Breast epithelium (tissue), 4 donors: ENCODE measurements at regions not wholly inside any gene's neighbourhood (a gene's known extent, or its start where the extent isn't known, plus 50 kb on each side); places are given as distances from the start of the nearest gene placed in this dataset.

ENCODE experiments used
- DNase-seq, 2 donors: peaks; one replicate each; pipeline ENCODE4 v3.0.0-alpha.2; 2019; ENCODE audit warnings: low spot score in 2 of 2
- H3K27ac ChIP-seq, 2 donors: fragments of 200-600 bp; sonication (generic) in 1 of 2; one replicate each; pipeline ENCODE4 v1.5.1; 2016 to 2019; ENCODE audit warnings: mild to moderate bottlenecking in 1 of 2
- H3K27me3 ChIP-seq, 2 donors: fragments of 200-600 bp; sonication (generic) in 1 of 2; one replicate each; pipeline versions ENCODE4 v1.5.1 to v1.6.0; 2017 to 2019; ENCODE audit warnings: control low read depth in 1 of 2, mild to moderate bottlenecking in 1 of 2
- H3K36me3 ChIP-seq: fragments of 200-600 bp; one replicate; pipeline ENCODE4 v1.5.1; 2019
- H3K4me1 ChIP-seq, 2 donors: fragments of 200-600 bp; sonication (generic); one replicate each; pipeline ENCODE4 v1.5.1; 2016 to 2019; ENCODE audit warnings: control low read depth in 1 of 2
- H3K4me3 ChIP-seq, 3 donors: fragments of 200-600 bp; sonication (generic); 1 replicate in 2 of 3; 2 replicates in 1 of 3; pipeline ENCODE4 v1.5.1; 2016 to 2019; ENCODE audit warnings: mild to moderate bottlenecking in 3 of 3, moderate library complexity in 2 of 3
- H3K9me3 ChIP-seq, 2 donors: fragments of 200-600 bp; sonication (generic) in 1 of 2; one replicate each; pipeline ENCODE4 v1.5.1; 2016 to 2019; ENCODE audit warnings: control low read depth in 1 of 2
- POLR2A ChIP-seq: fragments of 450-650 bp; IDR thresholded peaks from one replicate; pipeline ENCODE4 v1.6.1; 2016; ENCODE audit warnings: antibody characterized with exemption, mild to moderate bottlenecking, moderate library complexity
- POLR2AphosphoS5 ChIP-seq, 3 donors: sonication (generic); formaldehyde crosslinking; IDR thresholded peaks; one replicate each; pipeline ENCODE4 v1.6.1; 2017; ENCODE audit warnings: antibody characterized with exemption in 3 of 3
- intact Hi-C: fragments of 100-400 bp; cut with DNase I; formaldehyde crosslinking; loops from one replicate; pipeline ENCODE4 v1.15.1; 2023; ENCODE audit warnings: low total_unique reads
- TF ChIP-seq, protein P1 (sequence below), 3 donors: fragments of 450-650 bp; IDR thresholded peaks; one replicate each; pipeline ENCODE4 v1.5.1; 2016 to 2017; ENCODE audit warnings: antibody characterized with exemption in 3 of 3, mild to moderate bottlenecking in 3 of 3, moderate library complexity in 3 of 3

DNA sequence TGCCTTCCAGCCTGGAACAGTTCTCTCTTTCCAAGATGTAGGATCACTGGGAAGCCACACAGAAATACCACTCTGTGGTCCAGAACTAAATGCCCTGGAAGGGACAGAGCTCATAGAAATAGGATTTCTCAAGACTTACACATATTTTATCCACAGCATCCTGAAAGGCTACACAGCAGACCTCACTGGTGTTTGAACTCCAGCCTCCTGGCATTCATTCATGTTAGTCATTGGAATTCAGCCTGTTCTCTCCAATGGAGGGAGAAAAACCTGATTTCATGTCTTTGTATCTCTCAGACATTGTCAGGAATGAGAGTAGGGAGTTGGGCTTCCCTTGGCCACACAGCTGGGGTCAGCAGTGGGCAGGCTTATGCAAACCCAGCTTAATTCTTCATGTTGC lies 121.1 kb upstream of the PPP2R3A start:
- Histone ChIP-seq H3K27me3 (no peaks in the 10 kb centered on the region), H3K9me3 (no peaks in the 10 kb centered on the region), H3K4me1 (no peaks in the 10 kb centered on the region), H3K36me3 (no peaks in the 10 kb centered on the region), H3K27ac (no peak overlapping the region), H3K4me3 (no peak overlapping the region)
- intact Hi-C loops, result no loop called here
- TF ChIP-seq POLR2AphosphoS5 (IDR thresholded peaks at IDR 0.05), result no peak
- no peak for DNase-seq

DNA sequence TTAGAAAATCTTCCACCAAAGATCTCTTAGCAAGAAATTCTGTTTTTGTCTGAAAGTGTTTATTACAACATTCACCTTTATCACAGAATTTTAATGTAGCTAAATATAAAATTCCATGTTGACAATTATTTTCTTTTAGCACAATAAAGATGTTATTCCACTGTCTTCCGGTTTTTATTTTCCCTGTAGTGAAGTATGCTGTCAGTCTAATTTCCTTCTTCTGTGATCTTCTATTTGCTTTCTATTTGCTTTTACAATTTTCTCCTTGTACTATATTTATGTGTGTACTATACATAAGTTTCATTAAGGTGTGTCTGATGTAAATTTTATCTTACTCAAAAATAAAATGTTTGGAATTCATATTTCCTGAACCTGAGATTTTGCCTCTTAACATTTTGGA lies 117.5 kb upstream of the PPP2R3A start:
- Histone ChIP-seq H3K4me1 (no peaks in the 10 kb centered on the region), H3K36me3 (no peaks in the 10 kb centered on the region), H3K4me3 (no peak overlapping the region), H3K27me3 (no peaks in the 10 kb centered on the region), H3K9me3 (no peaks in the 10 kb centered on the region), H3K27ac (no peak overlapping the region)
- TF ChIP-seq POLR2AphosphoS5 (IDR thresholded peaks at IDR 0.05), result no peak
- TF ChIP-seq POLR2A, result no peak
- TF ChIP-seq, protein P1, sequence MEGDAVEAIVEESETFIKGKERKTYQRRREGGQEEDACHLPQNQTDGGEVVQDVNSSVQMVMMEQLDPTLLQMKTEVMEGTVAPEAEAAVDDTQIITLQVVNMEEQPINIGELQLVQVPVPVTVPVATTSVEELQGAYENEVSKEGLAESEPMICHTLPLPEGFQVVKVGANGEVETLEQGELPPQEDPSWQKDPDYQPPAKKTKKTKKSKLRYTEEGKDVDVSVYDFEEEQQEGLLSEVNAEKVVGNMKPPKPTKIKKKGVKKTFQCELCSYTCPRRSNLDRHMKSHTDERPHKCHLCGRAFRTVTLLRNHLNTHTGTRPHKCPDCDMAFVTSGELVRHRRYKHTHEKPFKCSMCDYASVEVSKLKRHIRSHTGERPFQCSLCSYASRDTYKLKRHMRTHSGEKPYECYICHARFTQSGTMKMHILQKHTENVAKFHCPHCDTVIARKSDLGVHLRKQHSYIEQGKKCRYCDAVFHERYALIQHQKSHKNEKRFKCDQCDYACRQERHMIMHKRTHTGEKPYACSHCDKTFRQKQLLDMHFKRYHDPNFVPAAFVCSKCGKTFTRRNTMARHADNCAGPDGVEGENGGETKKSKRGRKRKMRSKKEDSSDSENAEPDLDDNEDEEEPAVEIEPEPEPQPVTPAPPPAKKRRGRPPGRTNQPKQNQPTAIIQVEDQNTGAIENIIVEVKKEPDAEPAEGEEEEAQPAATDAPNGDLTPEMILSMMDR (IDR thresholded peaks at IDR 0.05), result no peak
- no peak for DNase-seq
- intact Hi-C loops, result no loop called here

DNA sequence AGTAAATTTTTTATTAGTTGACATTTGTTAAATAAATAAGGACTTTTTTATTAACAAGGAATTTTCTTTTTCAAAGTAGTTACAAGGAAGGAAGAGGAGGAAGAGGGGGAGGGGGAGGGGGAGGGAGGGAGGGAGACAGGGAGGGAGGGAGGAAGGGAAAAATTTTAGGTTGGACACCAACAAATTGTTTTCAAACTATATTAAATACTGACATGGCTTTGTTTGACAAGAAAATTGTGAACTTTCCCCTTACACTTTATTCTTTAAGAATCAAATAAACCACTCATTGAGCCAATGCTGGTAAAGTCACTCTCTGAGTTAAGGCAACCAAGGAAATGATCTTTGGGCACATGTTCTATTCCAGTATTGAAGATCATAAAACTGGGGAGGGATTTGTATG lies 115.7 kb upstream of the PPP2R3A start:
- no peaks in the 10 kb centered on the region for H3K9me3 ChIP-seq
- H3K36me3 ChIP-seq, result no peaks in the 10 kb centered on the region
- no peaks in the 10 kb centered on the region for H3K27me3 ChIP-seq
- DNase-seq, result no peak
- H3K27ac ChIP-seq, result no peak overlapping the region
- H3K4me3 ChIP-seq, result no peak overlapping the region
- no peak for TF ChIP-seq POLR2AphosphoS5 (IDR thresholded peaks at IDR 0.05)
- intact Hi-C loops, result no loop called here
- no peaks in the 10 kb centered on the region for H3K4me1 ChIP-seq

DNA sequence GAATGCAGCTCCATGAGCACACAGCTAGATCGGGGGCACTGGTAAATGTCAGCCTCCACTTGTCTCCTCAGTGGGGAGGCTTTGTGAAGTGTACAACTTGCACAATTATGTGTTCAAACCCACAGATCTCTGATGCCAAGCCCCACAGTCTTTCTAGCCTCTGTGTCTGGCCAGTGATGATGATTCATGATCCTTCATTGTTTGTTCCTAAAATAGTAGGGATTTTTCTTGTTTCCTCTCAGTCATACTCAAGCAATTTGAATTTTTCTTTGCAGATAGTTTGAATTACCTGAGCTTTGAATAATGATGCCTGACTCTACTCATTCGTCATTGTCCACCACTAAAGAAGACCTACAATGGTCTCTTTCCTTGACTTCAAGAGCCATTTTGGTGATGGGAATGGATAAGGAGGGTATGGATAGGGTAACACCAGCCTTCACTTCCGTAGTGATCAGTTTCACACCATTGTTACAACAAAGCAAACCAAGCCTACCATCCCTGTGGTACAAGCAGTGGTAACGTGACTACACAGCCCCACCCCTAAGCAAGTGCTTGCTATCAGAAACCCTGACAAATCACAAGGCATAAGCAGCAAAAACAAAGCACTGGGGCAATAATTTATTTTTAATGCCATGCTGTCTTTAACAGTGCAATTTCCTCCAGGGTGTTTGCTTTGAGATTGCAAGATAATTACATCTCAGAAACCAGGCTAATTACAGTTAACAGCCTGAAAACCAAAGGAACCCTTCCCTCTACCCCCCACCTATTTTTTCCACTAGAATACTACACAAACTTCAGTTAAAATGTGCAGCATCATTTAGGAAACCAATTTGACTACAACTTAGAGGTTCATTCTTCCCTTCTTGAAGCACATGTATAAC lies 114.1 kb upstream of the PPP2R3A start:
- intact Hi-C loops, result no loop called here
- Histone ChIP-seq H3K36me3 (no peaks in the 10 kb centered on the region), H3K4me1 (no peaks in the 10 kb centered on the region), H3K9me3 (no peaks in the 10 kb centered on the region), H3K4me3 (no peak overlapping the region), H3K27ac (no peak overlapping the region), H3K27me3 (no peaks in the 10 kb centered on the region)
- no peak for DNase-seq
- TF ChIP-seq POLR2AphosphoS5 (IDR thresholded peaks at IDR 0.05) (no peak), POLR2A (no peak)
- TF ChIP-seq, protein P1 (IDR thresholded peaks at IDR 0.05), result no peak

DNA sequence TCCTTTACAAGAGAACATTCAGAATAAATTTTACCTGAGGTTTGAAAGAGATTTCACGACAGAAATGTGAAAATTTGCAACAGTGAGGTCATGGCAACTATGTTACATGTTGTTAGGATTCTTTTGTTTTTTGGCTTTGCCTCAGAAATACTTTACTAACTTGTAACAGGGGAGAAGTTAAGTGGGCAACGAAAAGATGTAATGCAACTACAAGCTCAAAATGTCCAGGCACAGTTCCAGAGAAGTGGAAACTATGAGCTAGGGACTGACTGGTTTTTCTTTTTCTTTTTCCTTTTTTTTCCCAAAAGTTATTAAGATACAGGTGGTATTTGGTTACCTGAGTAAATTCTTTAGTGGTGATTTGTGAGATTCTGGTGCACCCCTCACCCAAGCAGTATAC lies 111.5 kb upstream of the PPP2R3A start:
- Histone ChIP-seq H3K4me3 (no peak overlapping the region), H3K27me3 (no peaks in the 10 kb centered on the region), H3K4me1 (no peaks in the 10 kb centered on the region), H3K9me3 (no peaks in the 10 kb centered on the region), H3K27ac (no peak overlapping the region), H3K36me3 (no peaks in the 10 kb centered on the region)
- TF ChIP-seq, protein P1 (IDR thresholded peaks at IDR 0.05), result no peak
- TF ChIP-seq POLR2AphosphoS5 (IDR thresholded peaks at IDR 0.05), result no peak
- TF ChIP-seq POLR2A, result no peak
- DNase-seq, result no peak
- intact Hi-C loops, result no loop called here

DNA sequence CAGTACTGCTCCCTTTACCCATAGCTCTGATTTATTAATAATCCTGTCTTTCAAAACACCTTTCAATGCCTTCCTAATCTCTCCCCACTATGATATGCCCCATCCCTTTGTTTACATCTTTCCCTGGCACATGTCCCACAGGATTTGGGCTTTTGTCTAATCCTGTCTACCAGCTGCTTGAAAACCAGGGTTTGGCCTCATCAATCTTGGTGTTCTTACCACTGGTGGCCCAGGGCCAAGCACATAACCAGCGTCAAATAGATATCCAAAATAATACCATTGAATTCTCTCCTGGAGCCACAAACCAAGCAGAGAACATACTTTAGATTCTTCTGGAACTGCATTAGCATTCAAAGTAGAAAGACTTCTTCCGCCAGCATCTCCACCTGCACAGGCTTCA lies 104.8 kb upstream of the PPP2R3A start:
- intact Hi-C loops, result no loop called here
- DNase-seq, result no peak
- TF ChIP-seq, protein P1 (IDR thresholded peaks at IDR 0.05), result no peak
- TF ChIP-seq POLR2AphosphoS5 (IDR thresholded peaks at IDR 0.05), result no peak
- TF ChIP-seq POLR2A, result no peak
- Histone ChIP-seq H3K4me1 (no peaks in the 10 kb centered on the region), H3K27me3 (no peaks in the 10 kb centered on the region), H3K9me3 (no peaks in the 10 kb centered on the region), H3K36me3 (no peaks in the 10 kb centered on the region), H3K4me3 (no peak overlapping the region), H3K27ac (no peak overlapping the region)
